BE2C (cell line): ENCODE measurements at regions not wholly inside any gene's neighbourhood (a gene's known extent, or its start where the extent isn't known, plus 50 kb on each side); places are given as distances from the start of the nearest gene placed in this dataset.

Experiments
- DNase-seq: peaks from one replicate; pipeline ENCODE4 v3.0.0-alpha.2; 2020
- H3K27me3 ChIP-seq: fragments of 250-450 bp; sonication (Bioruptor Pico); 2 replicates; pipeline ENCODE4 v1.5.1; 2020; ENCODE audit warnings: mild to moderate bottlenecking
- H3K36me3 ChIP-seq: fragments of 250-450 bp; sonication (Bioruptor Pico); 2 replicates; pipeline ENCODE4 v1.5.1; 2020; ENCODE audit warnings: mild to moderate bottlenecking
- H3K4me1 ChIP-seq: fragments of 250-450 bp; sonication (Bioruptor Pico); 2 replicates; pipeline ENCODE4 v1.5.1; 2020
- H3K4me3 ChIP-seq: 2 replicates; pipeline ENCODE4 v1.5.1; 2011; ENCODE audit warnings: low read depth, low read length
- H3K9me3 ChIP-seq: fragments of 250-450 bp; sonication (Bioruptor Pico); 2 replicates; pipeline ENCODE4 v1.5.1; 2020
- CTCF ChIP-seq: IDR thresholded peaks from 2 replicates; pipeline ENCODE4 v1.5.1; 2012; ENCODE audit warnings: mild to moderate bottlenecking, low read depth, low read length

GRCh38 chr5:97580746-97581145 is 397.7 kb upstream of the RIOK2 start:
- Histone ChIP-seq H3K36me3 (no peaks in the 10 kb centered on the region), H3K4me1 (no peaks in the 10 kb centered on the region), H3K4me3 (no peak overlapping the region), H3K27me3 (no peaks in the 10 kb centered on the region; the same call in 1 of the 2 replicates), H3K9me3 (no peaks in the 10 kb centered on the region)
- TF ChIP-seq CTCF, result no peak
- DNase-seq, result no peak

GRCh38 chr5:97591781-97592180 is 408.7 kb upstream of the RIOK2 start:
- H3K9me3 ChIP-seq, result no peaks in the 10 kb centered on the region
- no peak for TF ChIP-seq CTCF
- no peak for DNase-seq
- H3K36me3 ChIP-seq, result no peaks in the 10 kb centered on the region
- H3K4me3 ChIP-seq, result no peak overlapping the region
- no peaks in the 10 kb centered on the region for H3K4me1 ChIP-seq
- H3K27me3 ChIP-seq, result no peaks in the 10 kb centered on the region

- H3K4me3 ChIP-seq, result no peak overlapping the region
- H3K36me3 ChIP-seq, result no peaks in the 10 kb centered on the region
- no peak for TF ChIP-seq CTCF
- no peaks in the 10 kb centered on the region for H3K9me3 ChIP-seq
- no peaks in the 10 kb centered on the region for H3K27me3 ChIP-seq
- DNase-seq, result no peak
- H3K4me1 ChIP-seq, result no peaks in the 10 kb centered on the region
These were observed 417.4 kb upstream of the RIOK2 start for GRCh38 chr5:97600486-97600885.

- Histone ChIP-seq H3K36me3 (no peaks in the 10 kb centered on the region), H3K4me3 (no peak overlapping the region), H3K4me1 (no peaks in the 10 kb centered on the region), H3K27me3 (no peaks in the 10 kb centered on the region), H3K9me3 (no peaks in the 10 kb centered on the region)
- no peak for TF ChIP-seq CTCF
- DNase-seq, result no peak
These were observed 418.6 kb upstream of the RIOK2 start for GRCh38 chr5:97601651-97602050.

GRCh38 chr5:97606531-97606930 is 423.5 kb upstream of the RIOK2 start:
- Histone ChIP-seq H3K36me3 (no peaks in the 10 kb centered on the region), H3K4me3 (no peak overlapping the region), H3K9me3 (no peaks in the 10 kb centered on the region), H3K4me1 (no peaks in the 10 kb centered on the region), H3K27me3 (no peaks in the 10 kb centered on the region)
- no peak for TF ChIP-seq CTCF
- no peak for DNase-seq

GRCh38 chr5:97608501-97608900 is 425.5 kb upstream of the RIOK2 start:
- no peak for DNase-seq
- no peak overlapping the region for H3K4me3 ChIP-seq
- TF ChIP-seq CTCF, result no peak
- no peaks in the 10 kb centered on the region for H3K27me3 ChIP-seq
- no peaks in the 10 kb centered on the region for H3K4me1 ChIP-seq
- H3K9me3 ChIP-seq, result no peaks in the 10 kb centered on the region
- no peaks in the 10 kb centered on the region for H3K36me3 ChIP-seq
